ENCODE measurements at regions not wholly inside any gene's neighbourhood (a gene's known extent, or its start where the extent isn't known, plus 50 kb on each side); places are given as distances from the start of the nearest gene placed in this dataset.
"Not testable (repeated sequence)": the region's sequence is repeated elsewhere in the genome, so short reads cannot be mapped to it uniquely, and the experiment has no call there.

GRCh38 chr12:14240873-14241220 is 124.6 kb upstream of the ATF7IP start:
- Mint-ChIP-seq H3K9me3 (peaks cover 0 to 35% (median 17%) of the 10 kb centered on the region in 11 donors), H3K4me3 (peak overlapping the region; percentile 27 to 86 (median 81)), H3K27ac (peak overlapping the region in 4 of 9 donors; percentile 84 to 93 (median 90)), H3K27me3 (no peaks in the 10 kb centered on the region), H3K4me1 (peaks cover 19 to 29% (median 23%) of the 10 kb centered on the region in 7 donors), H3K36me3 (peaks cover 3 to 24% (median 9%) of the 10 kb centered on the region in 5 donors)
- CTCF ChIA-PET, result interaction anchor here (0.6 to 4.5 kb wide), 3 partner anchors 15 to 176 kb away, joined by 4 to 36 read pairs (median 28); no protein-coding TSS in a partner anchor
- Histone ChIP-seq H3K9me3 (ENCODE audit: control insufficient read depth in 2 of 3, low read length in 3 of 3) (peaks cover 0 to 10% (median 0%) of the 10 kb centered on the region in 3 experiments), H3K36me3 (ENCODE audit: control insufficient read depth in 2 of 3, insufficient read depth in 3 of 3, low read length in 3 of 3) (no peaks in the 10 kb centered on the region), H3K27ac (ENCODE audit: low read depth, low read length) (no peak overlapping the region), H3K4me3 (ENCODE audit: low read length) (no peak overlapping the region), H3K27me3 (ENCODE audit: control insufficient read depth in 2 of 2, insufficient read depth in 2 of 2, low read length in 2 of 2) (no peaks in the 10 kb centered on the region), H3K4me1 (ENCODE audit: control insufficient read depth in 2 of 2, insufficient read depth in 2 of 2, low read length in 2 of 2) (peaks cover 0 to 6% of the 10 kb centered on the region in 2 donors)
- DNase-seq (no peak), ATAC-seq (no peak)
- intact Hi-C loops (cut with micrococcal nuclease), result loop anchor here (1.0 kb wide), 2 partner anchors 15 to 124 kb away; partner anchors contain the start of gene ATF7IP (in 1 of the 2)
- POLR2A ChIA-PET, result interaction anchor here (0.7 to 4.2 kb wide), 4 partner anchors 14 to 528 kb away, joined by 4 to 29 read pairs (median 15); partner anchors contain the start of gene ATF7IP

GRCh38 chr12:14242825-14243224 is 122.7 kb upstream of the ATF7IP start:
- DNase-seq; H3K4me3 ChIP-seq (ENCODE audit: low read length); ATAC-seq; H3K27ac Mint-ChIP-seq; H3K27ac ChIP-seq (ENCODE audit: low read depth, low read length); H3K4me1 ChIP-seq (ENCODE audit: control insufficient read depth in 2 of 2, insufficient read depth in 2 of 2, low read length in 2 of 2); H3K27me3 ChIP-seq (ENCODE audit: control insufficient read depth in 2 of 2, insufficient read depth in 2 of 2, low read length in 2 of 2); CTCF ChIA-PET; intact Hi-C loops (cut with micrococcal nuclease); H3K36me3 ChIP-seq (ENCODE audit: control insufficient read depth in 2 of 3, insufficient read depth in 3 of 3, low read length in 3 of 3); H3K27me3 Mint-ChIP-seq; H3K4me3 Mint-ChIP-seq: not testable (repeated sequence)
- POLR2A ChIA-PET, result interaction anchor here (1.0 to 1.9 kb wide), 2 partner anchors 13 to 123 kb away, joined by 3 to 7 read pairs; partner anchors contain the start of gene ATF7IP
- peaks cover 0 to 10% (median 0%) of the 10 kb centered on the region in 3 experiments for H3K9me3 ChIP-seq (ENCODE audit: control insufficient read depth in 2 of 3, low read length in 3 of 3)
- Mint-ChIP-seq H3K4me1 (peaks cover 19 to 29% (median 23%) of the 10 kb centered on the region in 7 donors), H3K36me3 (peaks cover 3 to 24% (median 9%) of the 10 kb centered on the region in 5 donors), H3K9me3 (peaks cover 0 to 35% (median 17%) of the 10 kb centered on the region in 11 donors)

GRCh38 chr12:14243941-14244340 is 121.5 kb upstream of the ATF7IP start:
- ATAC-seq (no peak), DNase-seq (no peak)
- H3K36me3 Mint-ChIP-seq, result peaks cover 3 to 24% (median 9%) of the 10 kb centered on the region in 5 donors
- intact Hi-C loops (cut with micrococcal nuclease), result no loop called here
- no peaks in the 10 kb centered on the region for H3K27me3 ChIP-seq (ENCODE audit: control insufficient read depth in 2 of 2, insufficient read depth in 2 of 2, low read length in 2 of 2)
- H3K4me3 ChIP-seq (ENCODE audit: low read length), result no peak overlapping the region
- ChIA-PET POLR2A (interaction anchor here (1.9 kb wide), 1 partner anchor 12 kb away, joined by 7 read pairs; no protein-coding TSS in a partner anchor), CTCF (interaction anchor here (0.6 to 1.3 kb wide), 3 partner anchors 10 to 1279 kb away, joined by 3 to 4 read pairs (median 3); no protein-coding TSS in a partner anchor)
- H3K27ac Mint-ChIP-seq, result peak overlapping the region in 1 of 9 donors; percentile 14
- peaks cover 0 to 10% (median 0%) of the 10 kb centered on the region in 3 experiments for H3K9me3 ChIP-seq (ENCODE audit: control insufficient read depth in 2 of 3, low read length in 3 of 3)
- no peaks in the 10 kb centered on the region for H3K36me3 ChIP-seq (ENCODE audit: control insufficient read depth in 2 of 3, insufficient read depth in 3 of 3, low read length in 3 of 3)
- no peaks in the 10 kb centered on the region for H3K27me3 Mint-ChIP-seq
- H3K4me3 Mint-ChIP-seq, result no peak overlapping the region
- H3K9me3 Mint-ChIP-seq, result peaks cover 0 to 35% (median 17%) of the 10 kb centered on the region in 11 donors
- H3K27ac ChIP-seq (ENCODE audit: low read depth, low read length), result no peak overlapping the region
- peaks cover 0 to 5% of the 10 kb centered on the region in 2 donors for H3K4me1 ChIP-seq (ENCODE audit: control insufficient read depth in 2 of 2, insufficient read depth in 2 of 2, low read length in 2 of 2)
- peaks cover 18 to 26% (median 20%) of the 10 kb centered on the region in 7 donors for H3K4me1 Mint-ChIP-seq

- peaks cover 0 to 10% (median 0%) of the 10 kb centered on the region in 3 experiments for H3K9me3 ChIP-seq (ENCODE audit: control insufficient read depth in 2 of 3, low read length in 3 of 3)
- CTCF ChIA-PET, result interaction anchor here (0.6 to 1.2 kb wide), 2 partner anchors 11 to 1278 kb away, joined by 3 read pairs; no protein-coding TSS in a partner anchor
Measured at GRCh38 chr12:14244876-14245669, 120.4 kb upstream of the ATF7IP start.

GRCh38 chr12:14247166-14247565 is 118.3 kb upstream of the ATF7IP start:
- H3K27ac Mint-ChIP-seq, result no peak overlapping the region
- H3K4me3 Mint-ChIP-seq, result no peak overlapping the region
- H3K4me1 Mint-ChIP-seq, result peaks cover 4 to 16% (median 13%) of the 10 kb centered on the region in 7 donors
- Histone ChIP-seq H3K36me3 (ENCODE audit: control insufficient read depth in 2 of 3, insufficient read depth in 3 of 3, low read length in 3 of 3) (no peaks in the 10 kb centered on the region), H3K4me1 (ENCODE audit: control insufficient read depth in 2 of 2, insufficient read depth in 2 of 2, low read length in 2 of 2) (no peaks in the 10 kb centered on the region), H3K27ac (ENCODE audit: low read depth, low read length) (no peak overlapping the region), H3K4me3 (ENCODE audit: low read length) (no peak overlapping the region), H3K27me3 (ENCODE audit: control insufficient read depth in 2 of 2, insufficient read depth in 2 of 2, low read length in 2 of 2) (no peaks in the 10 kb centered on the region), H3K9me3 (ENCODE audit: control insufficient read depth in 2 of 3, low read length in 3 of 3) (peaks cover 0 to 9% (median 0%) of the 10 kb centered on the region in 3 experiments)
- intact Hi-C loops (cut with micrococcal nuclease), result no loop called here
- CTCF ChIA-PET, result no interaction called here
- peaks cover 3 to 10% (median 9%) of the 10 kb centered on the region in 5 donors for H3K36me3 Mint-ChIP-seq
- peaks cover 0 to 23% (median 12%) of the 10 kb centered on the region in 11 donors for H3K9me3 Mint-ChIP-seq
- DNase-seq (no peak), ATAC-seq (no peak)
- no peaks in the 10 kb centered on the region for H3K27me3 Mint-ChIP-seq
- POLR2A ChIA-PET, result no interaction called here

More at GRCh38 chr12:14244876-14245669, 120.4 kb upstream of the ATF7IP start:
- peaks cover 3 to 23% (median 9%) of the 10 kb centered on the region in 5 donors for H3K36me3 Mint-ChIP-seq
- peaks cover 0 to 35% (median 17%) of the 10 kb centered on the region in 11 donors for H3K9me3 Mint-ChIP-seq
- no peak for DNase-seq
- intact Hi-C loops (cut with micrococcal nuclease), result no loop called here
- peaks cover 8 to 15% (median 9%) of the 10 kb centered on the region in 7 donors for H3K4me1 Mint-ChIP-seq
- no peak overlapping the region for H3K4me3 ChIP-seq (ENCODE audit: low read length)
- no peaks in the 10 kb centered on the region for H3K27me3 Mint-ChIP-seq
- H3K36me3 ChIP-seq (ENCODE audit: control insufficient read depth in 2 of 3, insufficient read depth in 3 of 3, low read length in 3 of 3), result no peaks in the 10 kb centered on the region
- H3K4me1 ChIP-seq (ENCODE audit: control insufficient read depth in 2 of 2, insufficient read depth in 2 of 2, low read length in 2 of 2), result no peaks in the 10 kb centered on the region
- no peak overlapping the region for H3K4me3 Mint-ChIP-seq
- H3K27ac ChIP-seq (ENCODE audit: low read depth, low read length), result no peak overlapping the region
- no peak for ATAC-seq
- H3K27me3 ChIP-seq (ENCODE audit: control insufficient read depth in 2 of 2, insufficient read depth in 2 of 2, low read length in 2 of 2), result no peaks in the 10 kb centered on the region
- H3K27ac Mint-ChIP-seq, result no peak overlapping the region
- POLR2A ChIA-PET, result interaction anchor here (0.9 kb wide), 1 partner anchor 120 kb away, joined by 5 read pairs; the partner anchor contains the start of gene ATF7IP

GRCh38 chr12:14249368-14249767 is 116.1 kb upstream of the ATF7IP start:
- Mint-ChIP-seq H3K36me3 (peaks cover 0 to 4% (median 3%) of the 10 kb centered on the region in 5 donors), H3K4me3 (no peak overlapping the region), H3K9me3 (peaks cover 0 to 7% (median 4%) of the 10 kb centered on the region in 11 donors), H3K27ac (peak overlapping the region in 1 of 9 donors; percentile 65), H3K4me1 (peaks cover 4 to 18% (median 13%) of the 10 kb centered on the region in 7 donors), H3K27me3 (no peaks in the 10 kb centered on the region)
- Histone ChIP-seq H3K4me1 (ENCODE audit: control insufficient read depth in 2 of 2, insufficient read depth in 2 of 2, low read length in 2 of 2) (no peaks in the 10 kb centered on the region), H3K27me3 (ENCODE audit: control insufficient read depth in 2 of 2, insufficient read depth in 2 of 2, low read length in 2 of 2) (no peaks in the 10 kb centered on the region), H3K27ac (ENCODE audit: low read depth, low read length) (no peak overlapping the region), H3K4me3 (ENCODE audit: low read length) (no peak overlapping the region), H3K9me3 (ENCODE audit: control insufficient read depth in 2 of 3, low read length in 3 of 3) (no peaks in the 10 kb centered on the region), H3K36me3 (ENCODE audit: control insufficient read depth in 2 of 3, insufficient read depth in 3 of 3, low read length in 3 of 3) (no peaks in the 10 kb centered on the region)
- DNase-seq (no peak), ATAC-seq (no peak)
- ChIA-PET POLR2A (interaction anchor here (1.0 kb wide), 1 partner anchor 110 kb away, joined by 3 read pairs; no protein-coding TSS in a partner anchor), CTCF (no interaction called here)
- intact Hi-C loops (cut with micrococcal nuclease), result no loop called here
